Activated CD8-positive, alpha-beta memory T cell treated with anti-CD3 and anti-CD28 coated beads, Interleukin-2, amount 50 U/mL, for 1 hour (primary cell): ENCODE measurements at regions not wholly inside any gene's neighbourhood (a gene's known extent, or its start where the extent isn't known, plus 50 kb on each side); places are given as distances from the start of the nearest gene placed in this dataset.

Source experiments
- DNase-seq: peaks from one replicate; pipeline ENCODE4 v3.0.0-alpha.2; 2020; ENCODE audit errors: extremely low read depth

- no peak for DNase-seq
Measured at GRCh38 chr14:38848243-38848935, 254.6 kb downstream of the SEC23A start.

- no peak for DNase-seq
Measured at GRCh38 chr14:38847161-38847560, 255.9 kb downstream of the SEC23A start.

- no peak for DNase-seq
Measured at GRCh38 chr14:38839694-38840365, 263.2 kb downstream of the SEC23A start.

- DNase-seq = no peak
Measured at GRCh38 chr14:38838979-38839323, 264.1 kb downstream of the SEC23A start.

- DNase-seq = no peak
Measured at GRCh38 chr14:38838049-38838978, 264.7 kb downstream of the SEC23A start.

- no peak for DNase-seq
Measured at GRCh38 chr14:38837343-38838048, 265.5 kb downstream of the SEC23A start.

GRCh38 chr14:38836539-38836938 lies 266.5 kb downstream of the SEC23A start:
- no peak for DNase-seq

- DNase-seq = no peak
Measured at GRCh38 chr14:38835874-38836273, 267.2 kb downstream of the SEC23A start.

- no peak for DNase-seq
Measured at GRCh38 chr14:38828183-38828827, 274.7 kb downstream of the SEC23A start.

GRCh38 chr14:38824706-38825105 lies 278.3 kb downstream of the SEC23A start:
- DNase-seq = no peak

GRCh38 chr14:38818555-38818954 lies 284.5 kb downstream of the SEC23A start:
- DNase-seq = no peak

GRCh38 chr14:38808734-38809455 lies 294.1 kb downstream of the SEC23A start:
- no peak for DNase-seq

GRCh38 chr14:38799671-38800070 lies 303.4 kb downstream of the SEC23A start:
- DNase-seq = no peak

GRCh38 chr14:38794677-38795076 lies 308.4 kb downstream of the SEC23A start:
- DNase-seq = no peak

- DNase-seq = no peak
Measured at GRCh38 chr14:38791862-38792261, 311.2 kb downstream of the SEC23A start.

- DNase-seq = no peak
Measured at GRCh38 chr14:38790916-38791315, 312.1 kb downstream of the SEC23A start.

GRCh38 chr14:38789805-38790204 lies 313.2 kb downstream of the SEC23A start:
- no peak for DNase-seq

- DNase-seq = no peak
Measured at GRCh38 chr14:38788060-38788459, 315.0 kb downstream of the SEC23A start.

- no peak for DNase-seq
Measured at GRCh38 chr14:38786921-38787320, 316.1 kb downstream of the SEC23A start.

GRCh38 chr14:38777401-38777800 lies 325.6 kb downstream of the SEC23A start:
- no peak for DNase-seq

- no peak for DNase-seq
Measured at GRCh38 chr14:38775986-38776385, 327.0 kb downstream of the SEC23A start.
